Right ventricle myocardium inferior (tissue), 1 donor: ENCODE measurements at regions not wholly inside any gene's neighbourhood (a gene's known extent, or its start where the extent isn't known, plus 50 kb on each side); places are given as distances from the start of the nearest gene placed in this dataset.
"Not testable (repeated sequence)": the region's sequence is repeated elsewhere in the genome, so short reads cannot be mapped to it uniquely, and the experiment has no call there.

ENCODE experiments used
- ATAC-seq: fragments of 200-7000 bp; cut with Tn5 transposase; one replicate; pipeline ENCODE4 v1.9.1; 2020; ENCODE audit warnings: mild to moderate bottlenecking, moderate library complexity
- DNase-seq: peaks from one replicate; pipeline ENCODE4 v3.0.0; 2021; ENCODE audit errors: missing footprints
- intact Hi-C: fragments of 100-400 bp; cut with DNase I; formaldehyde crosslinking; loops from one replicate; pipeline ENCODE4 v1.11.0; 2022
- donor health status: DM: no; HTN: yes; CAD: no; lungs with severe emphysema.

GRCh38 chr6:21694168-21694567 is 100.6 kb downstream of the SOX4 start:
- intact Hi-C loops, result no loop called here
- no peak for DNase-seq
- no peak for ATAC-seq

DNA sequence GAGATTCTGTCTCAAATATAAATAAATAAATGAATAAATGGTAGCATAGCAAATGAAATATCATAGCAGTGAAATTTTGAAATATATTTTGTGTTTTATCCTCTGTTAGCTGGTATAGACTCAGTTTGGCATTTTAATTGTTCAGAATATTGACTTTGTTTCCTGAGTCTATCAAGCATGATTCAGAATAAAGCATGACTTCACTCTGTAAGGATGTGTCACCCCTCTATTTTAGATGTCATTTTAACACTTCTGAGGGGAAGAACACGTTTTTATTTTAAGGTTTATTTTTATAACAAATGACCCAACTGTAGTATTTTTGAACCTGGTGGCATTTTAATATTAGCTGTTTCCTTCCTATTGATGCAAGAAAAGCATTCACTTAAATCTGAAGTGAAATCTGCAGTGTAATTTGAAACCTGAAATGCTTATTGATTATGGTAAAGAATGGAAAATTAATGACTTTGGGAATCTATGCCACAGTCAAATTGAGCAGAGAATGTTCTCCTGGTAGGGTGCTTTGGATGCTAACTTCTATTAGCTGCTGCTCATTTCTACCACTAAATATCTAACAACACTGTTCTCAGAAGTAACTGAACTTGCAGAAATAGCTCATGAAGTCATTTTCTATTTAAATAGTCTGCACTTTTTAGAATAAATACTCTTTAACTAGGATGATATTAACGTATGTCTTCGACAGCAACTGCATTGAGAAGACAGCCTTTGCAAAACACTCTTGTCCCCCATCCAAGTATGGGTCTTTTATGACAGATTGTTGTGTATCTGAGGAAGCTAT is 114.2 kb downstream of the SOX4 start:
- no peak for ATAC-seq
- intact Hi-C loops, result no loop called here
- no peak for DNase-seq

- intact Hi-C loops, result no loop called here
- no peak for ATAC-seq
- DNase-seq, result no peak
Observed at GRCh38 chr6:21708320-21708580, 114.7 kb downstream of the SOX4 start.

GRCh38 chr6:21710216-21710615 is 116.7 kb downstream of the SOX4 start:
- intact Hi-C loops, result no loop called here

DNA sequence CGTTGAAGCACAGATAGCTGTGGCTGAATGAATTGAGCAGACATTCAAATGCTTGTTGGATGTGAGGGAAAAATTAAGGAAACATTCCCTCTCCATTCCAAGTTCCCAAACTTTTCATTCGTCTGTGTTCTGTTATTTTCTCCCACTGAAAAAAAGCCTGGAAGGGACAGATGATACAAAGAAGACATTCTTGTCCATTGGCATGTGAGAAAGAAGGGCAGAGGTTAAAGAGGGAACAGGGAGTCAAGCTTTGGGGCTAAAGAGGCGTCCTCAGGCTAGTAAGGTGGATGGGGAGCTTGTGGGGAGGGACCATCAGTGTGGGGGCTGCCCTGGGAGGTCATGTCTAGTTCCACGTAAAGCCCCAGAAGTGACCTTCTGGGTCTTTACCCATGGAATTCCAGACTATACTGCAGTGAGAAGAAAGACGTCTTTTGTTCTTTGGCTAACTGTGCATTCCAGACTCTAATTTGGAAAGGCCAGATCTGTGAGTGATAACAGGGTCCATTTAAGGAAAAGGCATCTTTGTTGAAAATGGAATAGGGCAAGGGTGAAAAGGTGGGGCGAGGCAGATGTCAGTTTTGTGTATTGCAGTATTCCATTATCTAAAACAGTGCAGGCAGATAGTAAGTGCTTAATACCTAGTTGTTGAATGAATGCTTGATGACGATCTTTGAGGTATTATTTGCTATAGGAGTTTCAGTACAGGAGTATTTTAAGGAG is 117.5 kb downstream of the SOX4 start:
- ATAC-seq (no peak), DNase-seq (no peak)
- intact Hi-C loops, result no loop called here

More at GRCh38 chr6:21710216-21710615, 116.7 kb downstream of the SOX4 start:
- ATAC-seq (no peak), DNase-seq (no peak)

DNA sequence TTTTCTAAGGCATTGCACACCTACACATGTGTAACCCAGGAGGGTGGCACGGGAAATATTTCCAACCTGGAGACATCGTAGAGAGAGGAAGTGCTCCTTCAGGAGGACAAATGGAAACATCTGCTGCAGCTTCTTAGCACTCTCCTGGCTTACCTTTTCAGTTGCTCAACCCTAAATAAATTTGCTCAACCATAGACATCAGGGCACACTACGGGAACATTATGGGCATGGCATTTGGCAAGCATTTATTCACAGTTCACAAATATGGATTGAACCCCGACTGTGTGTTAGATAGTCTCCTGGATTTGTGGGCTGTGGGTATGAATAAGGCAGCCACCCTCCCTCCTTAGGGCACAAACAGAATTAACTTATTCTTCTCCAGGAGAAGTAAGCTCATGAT is 118.7 kb downstream of the SOX4 start:
- intact Hi-C loops, result no loop called here
- DNase-seq (no peak), ATAC-seq (no peak)

DNA sequence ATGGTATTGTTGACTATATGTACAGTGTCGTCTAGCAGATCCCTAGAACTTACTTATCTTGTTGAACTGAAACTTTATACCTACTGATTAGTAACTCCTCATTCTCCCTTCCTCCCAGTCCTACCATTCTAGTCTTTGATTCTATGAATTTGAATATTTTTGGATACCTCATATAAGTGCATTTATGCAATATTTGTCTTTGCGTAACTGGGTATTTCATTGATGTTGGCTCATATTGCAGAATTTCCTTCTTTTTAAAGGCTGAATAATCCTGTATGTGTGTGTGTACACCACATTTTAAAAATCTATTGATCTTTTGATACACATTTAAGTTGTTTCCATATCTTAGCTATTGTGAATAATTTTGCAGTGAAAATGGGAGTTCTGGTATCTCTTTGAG is 119.9 kb downstream of the SOX4 start:
- no peak for DNase-seq
- intact Hi-C loops, result no loop called here
- ATAC-seq, result no peak

GRCh38 chr6:21715180-21715579 is 121.6 kb downstream of the SOX4 start:
- no peak for DNase-seq
- intact Hi-C loops, result no loop called here
- no peak for ATAC-seq

- intact Hi-C loops, result no loop called here
- no peak for ATAC-seq
- DNase-seq, result no peak
Observed at GRCh38 chr6:21722510-21722909, 129.0 kb downstream of the SOX4 start.

- DNase-seq (no peak), ATAC-seq (no peak)
- intact Hi-C loops, result no loop called here
Observed at GRCh38 chr6:21726676-21727075, 133.1 kb downstream of the SOX4 start.

DNA sequence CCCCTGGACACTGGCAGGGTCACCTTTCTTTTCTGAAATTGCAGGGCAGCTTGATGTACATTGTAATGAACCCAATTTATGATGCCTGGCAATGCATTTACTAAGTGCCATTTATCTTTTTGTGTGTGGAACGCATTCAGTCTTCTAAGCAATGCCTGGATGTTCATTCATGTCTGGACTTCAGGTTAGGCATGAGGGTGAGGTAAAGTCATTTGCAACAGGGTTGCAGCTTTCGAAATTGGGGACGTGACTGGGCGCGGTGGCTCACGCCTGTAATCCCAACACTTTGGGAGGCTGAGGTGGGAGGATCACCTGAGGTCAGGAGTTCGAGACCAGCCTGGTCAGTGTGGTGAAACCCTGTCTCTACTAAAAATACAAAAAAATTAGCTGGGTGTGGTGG is 134.6 kb downstream of the SOX4 start:
- no peak for DNase-seq
- no peak for ATAC-seq
- intact Hi-C loops, result no loop called here

GRCh38 chr6:21729431-21729830 is 135.9 kb downstream of the SOX4 start:
- ATAC-seq, result no peak
- intact Hi-C loops, result no loop called here
- no peak for DNase-seq

- intact Hi-C loops, result no loop called here
- DNase-seq (no peak), ATAC-seq (no peak)
Observed at GRCh38 chr6:21730533-21730932, 137.0 kb downstream of the SOX4 start.

- DNase-seq (no peak), ATAC-seq (no peak)
- intact Hi-C loops, result no loop called here
Observed at GRCh38 chr6:21731411-21732031, 138.0 kb downstream of the SOX4 start.

- ATAC-seq, intact Hi-C loops, DNase-seq: not testable (repeated sequence)
Observed at GRCh38 chr6:21732032-21732730, 138.6 kb downstream of the SOX4 start.

DNA sequence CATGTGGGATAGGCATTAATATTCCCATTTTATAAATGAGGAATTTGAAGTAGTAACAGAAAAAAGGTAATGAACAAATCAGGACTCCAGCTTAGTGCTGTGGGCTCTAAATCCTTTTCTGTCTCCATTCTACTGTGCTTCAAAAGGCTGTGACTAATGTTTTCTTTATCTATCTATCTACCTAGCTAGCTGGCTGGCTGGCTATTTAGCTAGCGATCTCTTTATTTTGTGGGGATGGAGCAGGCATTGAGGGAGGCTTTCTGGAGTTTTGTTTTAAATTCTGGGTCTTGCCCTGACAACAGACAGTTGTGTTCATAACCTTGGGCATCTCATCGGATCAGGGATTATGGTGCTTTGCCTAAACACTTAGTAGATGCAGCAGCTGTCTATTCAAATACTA is 139.2 kb downstream of the SOX4 start:
- DNase-seq (no peak), ATAC-seq (no peak)
- intact Hi-C loops, result no loop called here

DNA sequence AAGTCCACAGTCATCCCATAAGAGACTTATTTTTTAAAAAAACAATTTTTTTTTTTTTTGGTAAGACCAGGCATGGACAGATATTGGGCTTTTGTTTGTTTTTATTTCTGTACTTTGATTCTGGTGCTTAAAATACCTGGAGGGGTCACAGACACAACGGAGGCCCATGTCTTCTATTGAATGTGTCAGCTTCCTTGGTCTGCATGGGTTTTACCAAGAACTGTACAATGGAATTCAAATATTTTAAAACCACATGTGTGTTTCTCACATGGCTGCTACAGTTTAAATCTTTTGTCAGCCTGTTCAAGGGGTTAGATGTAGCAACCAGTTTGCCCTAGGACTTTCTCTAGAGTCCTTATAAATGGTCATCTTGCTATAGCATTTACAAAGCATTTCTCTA is 139.8 kb downstream of the SOX4 start:
- no peak for ATAC-seq
- intact Hi-C loops, result no loop called here

DNA sequence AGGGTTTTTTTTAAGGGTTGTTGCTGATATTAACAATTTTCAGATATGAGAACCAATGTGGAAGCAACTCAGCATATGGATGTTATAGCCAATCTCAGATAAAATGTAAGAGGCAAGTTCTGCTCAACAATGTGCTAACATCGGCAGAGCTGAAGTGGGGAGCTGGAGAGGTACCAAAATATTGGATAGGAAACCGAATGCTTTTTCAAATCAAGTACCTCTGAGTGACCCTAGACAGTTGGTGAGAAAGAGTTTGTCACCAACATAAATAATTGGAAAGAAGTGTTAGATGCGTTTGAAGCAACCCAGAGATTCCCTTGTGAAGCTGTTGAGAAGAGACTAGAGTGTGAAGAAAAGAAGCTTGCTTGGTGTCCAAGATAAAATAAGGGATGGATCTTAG is 140.7 kb downstream of the SOX4 start:
- no peak for ATAC-seq
- no peak for DNase-seq
- intact Hi-C loops, result no loop called here

More for the DNA sequence above, 139.8 kb downstream of the SOX4 start:
- no peak for DNase-seq

DNA sequence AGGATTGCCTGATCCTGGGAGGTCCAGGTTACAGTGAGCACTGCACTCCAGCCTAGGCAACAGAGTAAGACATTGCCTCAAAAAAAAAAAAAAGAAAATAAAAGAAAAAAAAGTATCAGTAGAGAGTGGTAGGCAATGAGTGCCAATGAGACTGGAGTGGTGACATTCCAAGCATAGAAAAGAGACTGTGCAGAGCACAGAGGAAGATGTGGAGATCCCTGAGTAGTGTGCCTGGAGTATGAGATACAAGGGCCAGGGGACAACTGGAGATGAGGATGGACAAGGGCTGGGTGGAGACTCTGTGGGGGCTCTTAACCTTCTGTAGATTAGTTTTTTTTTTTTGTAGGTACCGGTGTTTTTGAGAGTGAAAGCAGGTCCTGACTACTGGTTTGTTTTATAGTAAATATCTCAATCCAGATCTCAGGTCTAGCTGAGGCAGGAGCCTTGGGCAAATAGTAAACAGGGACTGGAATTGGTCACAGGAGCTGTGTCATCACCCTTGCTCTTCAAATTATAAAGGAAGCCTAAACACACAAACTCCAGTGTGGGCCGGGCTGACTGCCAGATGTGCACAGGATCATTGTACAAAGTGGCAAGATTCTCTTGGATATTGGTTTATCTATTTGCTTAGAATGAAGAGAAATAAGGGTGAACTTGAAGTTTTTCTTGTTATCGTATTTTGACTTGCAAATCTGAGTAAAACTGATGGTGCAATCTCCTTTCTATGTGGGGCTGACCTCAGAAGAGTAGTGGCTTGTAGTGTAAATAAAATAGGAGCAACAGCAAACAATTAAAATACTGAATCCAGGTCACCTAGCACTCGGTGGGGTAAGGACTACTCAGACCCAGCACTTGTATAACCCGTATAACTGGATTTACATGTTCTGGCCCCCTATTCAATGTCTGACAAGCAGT is 144.9 kb downstream of the SOX4 start:
- intact Hi-C loops, result no loop called here
- no peak for DNase-seq

More for the DNA sequence above, 144.9 kb downstream of the SOX4 start:
- ATAC-seq, result no peak
